ENCODE measurements at regions not wholly inside any gene's neighbourhood (a gene's known extent, or its start where the extent isn't known, plus 50 kb on each side); places are given as distances from the start of the nearest gene placed in this dataset.
"Not testable (repeated sequence)": the region's sequence is repeated elsewhere in the genome, so short reads cannot be mapped to it uniquely, and the experiment has no call there.

- no peak for TF ChIP-seq CTCF (IDR thresholded peaks at IDR 0.05; ENCODE audit: low read depth, low read length)
- DNase-seq (ENCODE audit: extremely low read depth, low read depth) = no peak
These were observed 992.2 kb upstream of the PCDH20 start for GRCh38 chr13:62407871-62408270.

- no peak for TF ChIP-seq CTCF (IDR thresholded peaks at IDR 0.05; ENCODE audit: low read depth, low read length)
- DNase-seq (ENCODE audit: extremely low read depth, low read depth) = no peak
These were observed 972.9 kb upstream of the PCDH20 start for GRCh38 chr13:62388515-62388914.

- DNase-seq (ENCODE audit: extremely low read depth, low read depth) = no peak
- no peak for TF ChIP-seq CTCF (IDR thresholded peaks at IDR 0.05; ENCODE audit: low read depth, low read length)
These were observed 972.0 kb upstream of the PCDH20 start for GRCh38 chr13:62387647-62388046.

GRCh38 chr13:62379241-62379640 is 963.6 kb upstream of the PCDH20 start:
- not testable (repeated sequence) for DNase-seq (ENCODE audit: extremely low read depth, low read depth)

GRCh38 chr13:62377838-62378237 is 962.2 kb upstream of the PCDH20 start:
- TF ChIP-seq CTCF (IDR thresholded peaks at IDR 0.05; ENCODE audit: low read depth, low read length) = no peak
- DNase-seq (ENCODE audit: extremely low read depth, low read depth) = no peak

GRCh38 chr13:62375653-62376052 is 960.0 kb upstream of the PCDH20 start:
- DNase-seq (ENCODE audit: extremely low read depth, low read depth) = no peak
- no peak for TF ChIP-seq CTCF (IDR thresholded peaks at IDR 0.05; ENCODE audit: low read depth, low read length)

GRCh38 chr13:62371737-62372136 is 956.1 kb upstream of the PCDH20 start:
- no peak for TF ChIP-seq CTCF (IDR thresholded peaks at IDR 0.05; ENCODE audit: low read depth, low read length)
- no peak for DNase-seq (ENCODE audit: extremely low read depth, low read depth)

- DNase-seq (ENCODE audit: extremely low read depth, low read depth) = not testable (repeated sequence)
These were observed 952.3 kb upstream of the PCDH20 start for GRCh38 chr13:62367971-62368370.

- TF ChIP-seq CTCF (IDR thresholded peaks at IDR 0.05; ENCODE audit: low read depth, low read length) = no peak
- DNase-seq (ENCODE audit: extremely low read depth, low read depth) = no peak
These were observed 945.0 kb upstream of the PCDH20 start for GRCh38 chr13:62360609-62361008.

Data from AG09319 (cell line).